Mammary epithelial cell (primary cell): ENCODE measurements at regions not wholly inside any gene's neighbourhood (a gene's known extent, or its start where the extent isn't known, plus 50 kb on each side); places are given as distances from the start of the nearest gene placed in this dataset.

Experiments used
- CTCF ChIP-seq, 2 donors: IDR thresholded peaks in 1 of 2; conservative IDR thresholded peaks in 1 of 2; 2 replicates each; pipeline ENCODE4 v1.5.1; 2011 to 2012; ENCODE audit warnings: inconsistent platforms in 2 of 2, low read length in 2 of 2, mild to moderate bottlenecking in 2 of 2, control low read depth in 1 of 2, low read depth in 1 of 2; ENCODE audit not compliant: insufficient read depth in 1 of 2; ENCODE audit errors: extremely low read depth in 1 of 2
- EZH2 ChIP-seq: IDR thresholded peaks from 2 replicates; pipeline ENCODE4 v1.6.1; 2012; ENCODE audit warnings: low read length, inconsistent platforms, borderline replicate concordance

- TF ChIP-seq CTCF (conservative IDR thresholded peaks at IDR 0.05 in 1 of 2, IDR thresholded peaks at IDR 0.05 in 1 of 2; ENCODE audit: extremely low read depth in 1 of 2, insufficient read depth in 1 of 2, low read depth in 1 of 2, low read length in 2 of 2): no peak
- no peak for TF ChIP-seq EZH2
These were observed 85.2 kb upstream of the FAM216B start for GRCh38 chr13:42696191-42696590.
